C4-2B (cell line): ENCODE measurements at regions not wholly inside any gene's neighbourhood (a gene's known extent, or its start where the extent isn't known, plus 50 kb on each side); places are given as distances from the start of the nearest gene placed in this dataset.

Experiments
- CTCF ChIP-seq: fragments of 450-650 bp; conservative IDR thresholded peaks from 2 replicates; pipeline ENCODE4 v1.5.1; 2017; ENCODE audit warnings: mild to moderate bottlenecking
- ZFX ChIP-seq: fragments of 450-650 bp; IDR thresholded peaks from 2 replicates; pipeline ENCODE4 v1.6.1; 2017

DNA sequence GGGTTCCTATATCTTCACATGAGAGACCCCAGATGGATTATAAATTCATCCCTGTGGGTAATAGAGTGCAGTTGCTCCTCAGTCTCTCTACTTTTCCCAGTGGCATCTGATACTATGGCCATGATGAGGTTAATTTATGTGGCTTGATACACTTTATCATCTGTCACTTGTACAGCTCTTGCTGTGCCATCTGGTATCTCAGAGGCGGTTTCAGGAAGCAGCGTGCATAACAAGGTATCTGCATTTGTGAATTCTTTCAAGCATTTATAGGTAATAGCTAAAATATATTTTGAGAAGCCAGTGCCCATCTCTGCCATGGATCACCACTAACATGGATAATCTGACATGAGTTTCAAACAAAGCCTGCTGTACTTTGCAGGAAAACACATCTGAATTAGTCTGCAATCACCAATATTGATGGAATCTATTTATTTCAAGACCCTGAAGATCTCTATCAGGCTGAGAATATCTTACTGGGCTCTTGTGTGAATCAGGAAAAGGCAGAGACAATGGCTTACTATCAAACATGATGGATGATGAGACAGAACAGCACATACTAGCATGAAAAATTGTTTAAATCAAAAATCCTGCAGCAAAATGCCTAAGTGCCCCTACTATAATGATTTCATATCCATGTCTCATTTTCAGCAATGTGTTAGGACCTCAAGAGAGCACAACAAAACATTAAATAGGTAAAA is 548.7 kb upstream of the MAP3K7 start:
- TF ChIP-seq CTCF (no peak), ZFX (no peak)
